ENCODE measurements at regions not wholly inside any gene's neighbourhood (a gene's known extent, or its start where the extent isn't known, plus 50 kb on each side); places are given as distances from the start of the nearest gene placed in this dataset.

DNA sequence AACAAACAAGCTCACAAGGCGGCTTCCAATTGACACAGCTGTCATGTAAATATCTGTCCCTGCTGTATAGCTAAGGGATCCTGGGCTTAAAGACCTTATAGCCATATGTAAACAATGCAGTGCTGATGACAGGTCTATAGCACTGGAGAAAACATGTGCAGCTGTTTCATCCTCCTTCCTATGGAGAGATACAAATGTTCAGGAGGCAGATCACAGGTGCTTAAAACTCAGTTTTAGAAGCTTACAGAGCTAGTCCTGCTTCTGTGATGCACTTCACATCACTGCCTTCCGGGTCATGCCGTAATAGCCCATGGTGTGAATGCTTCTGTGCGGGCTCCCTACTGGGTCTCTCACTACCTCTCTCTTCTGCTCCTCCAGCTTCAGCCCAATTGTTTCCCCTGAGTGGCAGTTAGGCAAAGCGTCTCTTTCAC lies 262.4 kb upstream of the CHST9 start:
- Histone ChIP-seq H3K9me3 (peaks cover 0 to 17% (median 0%) of the 10 kb centered on the region in 12 donors), H3K27me3 (no peaks in the 10 kb centered on the region), H3K27ac (no peak overlapping the region), H3K4me1 (no peaks in the 10 kb centered on the region), H3K4me3 (no peak overlapping the region), H3K36me3 (no peaks in the 10 kb centered on the region)
- intact Hi-C loops (cut with DNase I) = no loop called here
- DNase-seq (no peak), ATAC-seq (no peak)
- 60 to 79% (median 67%) methylated on average over 5 of the region's 5 CpGs for WGBS, 4 donors
- TF ChIP-seq POLR2A (IDR thresholded peaks at IDR 0.05) = no peak
- TF ChIP-seq, protein P1, sequence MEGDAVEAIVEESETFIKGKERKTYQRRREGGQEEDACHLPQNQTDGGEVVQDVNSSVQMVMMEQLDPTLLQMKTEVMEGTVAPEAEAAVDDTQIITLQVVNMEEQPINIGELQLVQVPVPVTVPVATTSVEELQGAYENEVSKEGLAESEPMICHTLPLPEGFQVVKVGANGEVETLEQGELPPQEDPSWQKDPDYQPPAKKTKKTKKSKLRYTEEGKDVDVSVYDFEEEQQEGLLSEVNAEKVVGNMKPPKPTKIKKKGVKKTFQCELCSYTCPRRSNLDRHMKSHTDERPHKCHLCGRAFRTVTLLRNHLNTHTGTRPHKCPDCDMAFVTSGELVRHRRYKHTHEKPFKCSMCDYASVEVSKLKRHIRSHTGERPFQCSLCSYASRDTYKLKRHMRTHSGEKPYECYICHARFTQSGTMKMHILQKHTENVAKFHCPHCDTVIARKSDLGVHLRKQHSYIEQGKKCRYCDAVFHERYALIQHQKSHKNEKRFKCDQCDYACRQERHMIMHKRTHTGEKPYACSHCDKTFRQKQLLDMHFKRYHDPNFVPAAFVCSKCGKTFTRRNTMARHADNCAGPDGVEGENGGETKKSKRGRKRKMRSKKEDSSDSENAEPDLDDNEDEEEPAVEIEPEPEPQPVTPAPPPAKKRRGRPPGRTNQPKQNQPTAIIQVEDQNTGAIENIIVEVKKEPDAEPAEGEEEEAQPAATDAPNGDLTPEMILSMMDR (IDR thresholded peaks at IDR 0.05) = no peak

DNA sequence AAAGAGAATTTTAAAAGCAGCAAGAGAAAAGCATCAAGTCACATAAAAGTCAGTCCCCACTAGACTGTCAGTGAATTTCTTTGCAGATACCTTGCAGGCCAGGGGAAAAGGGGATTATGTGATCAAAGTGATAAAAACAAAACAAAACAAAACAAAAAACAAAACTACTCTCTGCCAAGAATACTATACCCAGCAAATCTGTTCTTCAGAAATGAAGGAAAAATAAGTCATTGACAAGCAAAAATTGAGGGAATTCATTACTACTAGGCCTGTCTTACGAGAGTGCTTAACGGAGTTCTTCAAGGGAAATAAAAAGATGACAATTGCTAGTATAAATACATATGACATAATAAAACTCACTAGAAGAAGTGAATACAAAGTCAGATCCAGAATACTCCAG lies 245.5 kb upstream of the CHST9 start:
- Histone ChIP-seq H3K27me3 (no peaks in the 10 kb centered on the region), H3K4me3 (no peak overlapping the region), H3K27ac (no peak overlapping the region), H3K9me3 (peaks cover 0 to 18% (median 7%) of the 10 kb centered on the region in 12 donors), H3K36me3 (no peaks in the 10 kb centered on the region), H3K4me1 (no peaks in the 10 kb centered on the region)
- no peak for ATAC-seq
- TF ChIP-seq, protein P1 (IDR thresholded peaks at IDR 0.05) = no peak
- no peak for TF ChIP-seq POLR2A (IDR thresholded peaks at IDR 0.05)
- DNase-seq = no peak
- WGBS, 4 donors = 86 to 95% (median 91%) methylated on average over 2 of the region's 2 CpGs
- intact Hi-C loops (cut with DNase I) = loop anchor here in 2 of 10 donors (2.0 to 10.0 kb wide), 2 partner anchors 46 to 76 kb away; no protein-coding TSS in a partner anchor

DNA sequence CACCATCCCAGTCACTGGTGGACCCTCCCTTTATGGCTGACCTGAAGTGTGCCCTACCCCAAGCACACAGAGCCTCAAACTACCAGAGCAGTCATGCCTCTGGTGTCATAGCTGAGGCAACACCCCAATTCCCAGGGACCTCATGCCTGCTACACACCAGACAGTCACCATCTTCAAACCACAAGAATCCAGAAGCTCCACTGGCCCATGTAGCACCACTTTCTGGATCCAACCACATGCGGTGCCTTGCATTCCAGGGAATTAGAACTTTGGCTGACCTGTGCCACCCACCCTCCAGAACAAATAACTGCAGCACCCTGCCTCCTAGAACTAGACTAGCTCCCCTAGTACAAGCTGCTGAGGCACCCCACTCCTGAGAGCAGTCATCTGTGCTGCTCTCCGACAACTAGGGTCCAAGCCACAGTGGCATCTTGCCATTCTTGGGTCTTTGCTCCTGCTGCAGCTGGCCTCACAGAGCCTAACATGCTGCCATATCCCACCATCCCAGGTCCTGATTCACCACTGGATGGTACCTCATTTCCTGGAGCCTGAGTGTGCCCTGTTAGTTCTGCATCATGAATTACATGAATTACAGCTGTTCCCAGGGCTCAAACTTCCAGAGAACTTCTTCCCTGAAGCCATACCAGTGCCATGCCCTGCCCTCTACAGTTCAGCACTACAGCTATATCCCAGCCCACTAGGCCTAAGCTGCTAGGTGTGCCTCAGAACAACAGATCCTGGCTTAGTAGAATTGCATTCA lies 243.8 kb upstream of the CHST9 start:
- intact Hi-C loops (cut with DNase I) = loop anchor here in 1 of 10 donors (10.0 kb wide), 2 partner anchors 56 to 126 kb away; no protein-coding TSS in a partner anchor
- Histone ChIP-seq H3K27ac (no peak overlapping the region), H3K9me3 (peaks cover 0 to 18% (median 7%) of the 10 kb centered on the region in 12 donors), H3K4me1 (no peaks in the 10 kb centered on the region), H3K4me3 (no peak overlapping the region), H3K27me3 (no peaks in the 10 kb centered on the region), H3K36me3 (no peaks in the 10 kb centered on the region)
- no peak for TF ChIP-seq POLR2A (IDR thresholded peaks at IDR 0.05)
- TF ChIP-seq, protein P1 (IDR thresholded peaks at IDR 0.05) = no peak
- DNase-seq = no peak
- ATAC-seq = no peak
- 73 to 86% (median 83%) methylated on average over 2 of the region's 2 CpGs for WGBS, 4 donors

DNA sequence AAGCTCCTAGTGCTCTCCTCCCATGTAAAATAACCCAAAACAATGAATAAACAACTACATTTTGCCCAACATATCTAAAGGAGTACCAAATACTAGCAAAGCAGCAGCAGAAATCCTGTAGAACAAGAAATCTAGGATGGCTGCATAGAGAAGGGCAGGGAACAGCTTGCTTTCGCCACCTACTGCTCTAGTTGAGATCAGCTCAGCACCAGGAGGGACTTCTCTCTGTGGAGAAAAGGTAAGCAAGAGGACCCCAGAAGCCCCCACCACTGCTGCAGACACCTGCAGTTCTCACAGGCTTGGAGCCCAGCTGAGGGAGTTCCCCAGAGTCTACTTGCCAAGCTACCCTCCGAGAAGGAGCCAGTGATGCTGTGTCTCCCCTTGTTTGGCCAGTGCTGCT lies 243.0 kb upstream of the CHST9 start:
- Histone ChIP-seq H3K4me1 (no peaks in the 10 kb centered on the region), H3K27me3 (no peaks in the 10 kb centered on the region), H3K27ac (no peak overlapping the region), H3K9me3 (peaks cover 0 to 18% (median 7%) of the 10 kb centered on the region in 12 donors), H3K4me3 (no peak overlapping the region), H3K36me3 (no peaks in the 10 kb centered on the region)
- no peak for ATAC-seq
- 58 to 74% (median 64%) methylated on average over 1 to 2 of the region's 2 CpGs for WGBS, 4 donors
- TF ChIP-seq, protein P1 (IDR thresholded peaks at IDR 0.05) = no peak
- no peak for TF ChIP-seq POLR2A (IDR thresholded peaks at IDR 0.05)
- intact Hi-C loops (cut with DNase I) = loop anchor here in 1 of 10 donors (10.0 kb wide), 2 partner anchors 57 to 127 kb away; no protein-coding TSS in a partner anchor
- no peak for DNase-seq
